Right lobe of liver (tissue), 4 donors: ENCODE measurements at regions not wholly inside any gene's neighbourhood (a gene's known extent, or its start where the extent isn't known, plus 50 kb on each side); places are given as distances from the start of the nearest gene placed in this dataset.

ENCODE experiments used
- POLR2A ChIP-seq: fragments of 450-650 bp; IDR thresholded peaks from one replicate; pipeline ENCODE4 v1.6.1; 2017; ENCODE audit warnings: antibody characterized with exemption, mild to moderate bottlenecking
- TF ChIP-seq, protein P1 (sequence below), 4 donors: fragments of 200-600 bp in 3 of 4; fragments of 450-650 bp in 1 of 4; IDR thresholded peaks; one replicate each; pipeline versions ENCODE4 v1.5.1 to v1.8.0; 2016 to 2022; ENCODE audit warnings: antibody characterized with exemption in 4 of 4, mild to moderate bottlenecking in 2 of 4
- donor health status: DM: no; HTN: no; CAD: no.
- donor health status: DM: no; HTN: no; CAD: no.
- donor health status: DM: no; HTN: yes; CAD: no.

DNA sequence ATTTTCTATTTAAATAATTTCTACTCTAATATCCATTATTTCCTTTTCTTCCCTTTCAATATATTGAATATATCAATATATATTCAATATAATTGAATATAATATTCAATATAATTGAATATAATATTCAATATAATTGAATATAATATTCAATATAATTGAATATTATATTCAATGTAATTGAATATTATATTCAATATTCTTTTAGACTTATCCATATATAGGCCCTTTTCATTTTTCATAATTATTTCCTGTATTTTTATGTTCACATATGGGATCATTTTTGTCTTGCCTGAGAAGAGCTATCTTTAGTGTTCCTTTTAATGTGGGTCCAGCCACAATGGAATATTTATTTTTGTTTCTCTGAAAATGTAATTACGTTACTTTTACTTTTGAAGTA, 88.9 kb upstream of the ESRRB start:
- TF ChIP-seq, protein P1, sequence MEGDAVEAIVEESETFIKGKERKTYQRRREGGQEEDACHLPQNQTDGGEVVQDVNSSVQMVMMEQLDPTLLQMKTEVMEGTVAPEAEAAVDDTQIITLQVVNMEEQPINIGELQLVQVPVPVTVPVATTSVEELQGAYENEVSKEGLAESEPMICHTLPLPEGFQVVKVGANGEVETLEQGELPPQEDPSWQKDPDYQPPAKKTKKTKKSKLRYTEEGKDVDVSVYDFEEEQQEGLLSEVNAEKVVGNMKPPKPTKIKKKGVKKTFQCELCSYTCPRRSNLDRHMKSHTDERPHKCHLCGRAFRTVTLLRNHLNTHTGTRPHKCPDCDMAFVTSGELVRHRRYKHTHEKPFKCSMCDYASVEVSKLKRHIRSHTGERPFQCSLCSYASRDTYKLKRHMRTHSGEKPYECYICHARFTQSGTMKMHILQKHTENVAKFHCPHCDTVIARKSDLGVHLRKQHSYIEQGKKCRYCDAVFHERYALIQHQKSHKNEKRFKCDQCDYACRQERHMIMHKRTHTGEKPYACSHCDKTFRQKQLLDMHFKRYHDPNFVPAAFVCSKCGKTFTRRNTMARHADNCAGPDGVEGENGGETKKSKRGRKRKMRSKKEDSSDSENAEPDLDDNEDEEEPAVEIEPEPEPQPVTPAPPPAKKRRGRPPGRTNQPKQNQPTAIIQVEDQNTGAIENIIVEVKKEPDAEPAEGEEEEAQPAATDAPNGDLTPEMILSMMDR (IDR thresholded peaks at IDR 0.05) = no peak
- TF ChIP-seq POLR2A = no peak
